Mucosa of stomach (tissue), 1 donor: ENCODE measurements at regions not wholly inside any gene's neighbourhood (a gene's known extent, or its start where the extent isn't known, plus 50 kb on each side); places are given as distances from the start of the nearest gene placed in this dataset.

Experiments used
- H3K27me3 ChIP-seq: one replicate; pipeline ENCODE4 v1.7.0; 2013; ENCODE audit warnings: mild to moderate bottlenecking, low read length; ENCODE audit not compliant: control insufficient read depth, insufficient read depth
- H3K36me3 ChIP-seq: one replicate; pipeline ENCODE4 v1.7.0; 2013; ENCODE audit warnings: low read length; ENCODE audit not compliant: control insufficient read depth, insufficient read depth
- H3K4me1 ChIP-seq: one replicate; pipeline ENCODE4 v1.7.0; 2013; ENCODE audit warnings: mild to moderate bottlenecking, low read length; ENCODE audit not compliant: control insufficient read depth, insufficient read depth
- H3K4me3 ChIP-seq: one replicate; pipeline ENCODE4 v1.7.0; 2013; ENCODE audit warnings: low read length
- H3K9ac ChIP-seq: one replicate; pipeline ENCODE4 v1.7.0; 2013; ENCODE audit warnings: mild to moderate bottlenecking, low read length, moderate library complexity
- H3K9me3 ChIP-seq: one replicate; pipeline ENCODE4 v1.7.0; 2013; ENCODE audit warnings: mild to moderate bottlenecking, low read length, moderate library complexity; ENCODE audit not compliant: control insufficient read depth
- donor health status: Pancreatic carcinoma.

- Histone ChIP-seq H3K4me1 (no peaks in the 10 kb centered on the region), H3K27me3 (no peaks in the 10 kb centered on the region), H3K4me3 (no peak overlapping the region), H3K36me3 (no peaks in the 10 kb centered on the region), H3K9me3 (no peaks in the 10 kb centered on the region), H3K9ac (no peak overlapping the region)
These were observed 180.9 kb upstream of the TLE3 start for GRCh38 chr15:70278644-70279043.

- Histone ChIP-seq H3K4me3 (no peak overlapping the region), H3K27me3 (no peaks in the 10 kb centered on the region), H3K36me3 (no peaks in the 10 kb centered on the region), H3K9ac (no peak overlapping the region), H3K9me3 (no peaks in the 10 kb centered on the region), H3K4me1 (no peaks in the 10 kb centered on the region)
These were observed 179.8 kb upstream of the TLE3 start for GRCh38 chr15:70277556-70277955.

- no peaks in the 10 kb centered on the region for H3K27me3 ChIP-seq
- H3K9me3 ChIP-seq, result no peaks in the 10 kb centered on the region
These were observed 178.7 kb upstream of the TLE3 start for GRCh38 chr15:70276401-70276800.

GRCh38 chr15:70275461-70276138 lies 177.9 kb upstream of the TLE3 start:
- Histone ChIP-seq H3K4me1 (no peaks in the 10 kb centered on the region), H3K9ac (no peak overlapping the region), H3K36me3 (no peaks in the 10 kb centered on the region), H3K9me3 (no peaks in the 10 kb centered on the region), H3K27me3 (no peaks in the 10 kb centered on the region), H3K4me3 (no peak overlapping the region)

More at GRCh38 chr15:70276401-70276800, 178.7 kb upstream of the TLE3 start:
- no peak overlapping the region for H3K9ac ChIP-seq
- no peak overlapping the region for H3K4me3 ChIP-seq
- no peaks in the 10 kb centered on the region for H3K36me3 ChIP-seq
- H3K4me1 ChIP-seq, result no peaks in the 10 kb centered on the region

GRCh38 chr15:70274908-70275307 lies 177.2 kb upstream of the TLE3 start:
- no peaks in the 10 kb centered on the region for H3K27me3 ChIP-seq
- no peak overlapping the region for H3K9ac ChIP-seq
- H3K9me3 ChIP-seq, result no peaks in the 10 kb centered on the region
- H3K36me3 ChIP-seq, result no peaks in the 10 kb centered on the region
- H3K4me3 ChIP-seq, result no peak overlapping the region
- H3K4me1 ChIP-seq, result no peaks in the 10 kb centered on the region

GRCh38 chr15:70274255-70274880 lies 176.7 kb upstream of the TLE3 start:
- no peaks in the 10 kb centered on the region for H3K4me1 ChIP-seq
- no peaks in the 10 kb centered on the region for H3K27me3 ChIP-seq
- no peak overlapping the region for H3K4me3 ChIP-seq
- H3K9me3 ChIP-seq, result no peaks in the 10 kb centered on the region
- no peak overlapping the region for H3K9ac ChIP-seq
- H3K36me3 ChIP-seq, result no peaks in the 10 kb centered on the region

GRCh38 chr15:70273808-70274207 lies 176.1 kb upstream of the TLE3 start:
- Histone ChIP-seq H3K9ac (no peak overlapping the region), H3K4me1 (no peaks in the 10 kb centered on the region), H3K36me3 (no peaks in the 10 kb centered on the region), H3K4me3 (no peak overlapping the region), H3K9me3 (no peaks in the 10 kb centered on the region), H3K27me3 (no peaks in the 10 kb centered on the region)

GRCh38 chr15:70272565-70273355 lies 175.0 kb upstream of the TLE3 start:
- no peak overlapping the region for H3K4me3 ChIP-seq
- H3K9ac ChIP-seq, result no peak overlapping the region
- no peaks in the 10 kb centered on the region for H3K27me3 ChIP-seq
- H3K9me3 ChIP-seq, result no peaks in the 10 kb centered on the region
- no peaks in the 10 kb centered on the region for H3K36me3 ChIP-seq
- H3K4me1 ChIP-seq, result peaks cover 5% of the 10 kb centered on the region

GRCh38 chr15:70271422-70272088 lies 173.8 kb upstream of the TLE3 start:
- Histone ChIP-seq H3K9me3 (no peaks in the 10 kb centered on the region), H3K9ac (no peak overlapping the region), H3K4me1 (peaks cover 17% of the 10 kb centered on the region), H3K4me3 (no peak overlapping the region), H3K27me3 (no peaks in the 10 kb centered on the region), H3K36me3 (no peaks in the 10 kb centered on the region)

- H3K4me3 ChIP-seq, result no peak overlapping the region
- H3K9me3 ChIP-seq, result no peaks in the 10 kb centered on the region
- no peaks in the 10 kb centered on the region for H3K27me3 ChIP-seq
- H3K4me1 ChIP-seq, result peaks cover 25% of the 10 kb centered on the region
- no peak overlapping the region for H3K9ac ChIP-seq
- H3K36me3 ChIP-seq, result no peaks in the 10 kb centered on the region
These were observed 173.0 kb upstream of the TLE3 start for GRCh38 chr15:70270752-70271111.

GRCh38 chr15:70269991-70270751 lies 172.5 kb upstream of the TLE3 start:
- Histone ChIP-seq H3K4me3 (no peak overlapping the region), H3K9me3 (no peaks in the 10 kb centered on the region), H3K4me1 (peaks cover 31% of the 10 kb centered on the region), H3K36me3 (no peaks in the 10 kb centered on the region), H3K27me3 (no peaks in the 10 kb centered on the region), H3K9ac (no peak overlapping the region)
